Stimulated activated CD4-positive, alpha-beta T cell treated with anti-CD3 and anti-CD28 coated beads, Interleukin-4, amount 100 ng/mL, for 1 hour (primary cell): ENCODE measurements at regions not wholly inside any gene's neighbourhood (a gene's known extent, or its start where the extent isn't known, plus 50 kb on each side); places are given as distances from the start of the nearest gene placed in this dataset.
"Not testable (repeated sequence)": the region's sequence is repeated elsewhere in the genome, so short reads cannot be mapped to it uniquely, and the experiment has no call there.

Experiments used
- DNase-seq: peaks from one replicate; pipeline ENCODE4 v3.0.0-alpha.2; 2020

DNA sequence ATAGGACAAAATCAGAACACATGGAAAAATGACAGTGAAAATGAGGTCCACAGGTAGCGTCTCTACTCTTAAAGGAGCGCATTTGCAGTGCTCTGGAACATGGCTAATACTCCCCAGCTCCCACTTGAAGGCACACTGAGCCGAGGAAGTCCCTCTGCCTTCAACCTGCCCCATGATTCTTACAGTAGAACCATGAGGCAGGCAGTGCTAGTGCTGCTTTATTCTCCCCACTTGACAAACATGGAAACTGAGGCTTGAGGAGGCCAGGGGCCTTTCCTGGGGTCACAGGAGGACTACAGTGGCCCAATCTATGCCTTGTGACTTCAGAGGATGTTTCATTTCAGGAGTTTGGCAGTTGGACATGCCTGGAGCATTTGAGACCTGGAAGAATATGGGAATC, 244.1 kb upstream of the MAF start:
- DNase-seq: no peak

DNA sequence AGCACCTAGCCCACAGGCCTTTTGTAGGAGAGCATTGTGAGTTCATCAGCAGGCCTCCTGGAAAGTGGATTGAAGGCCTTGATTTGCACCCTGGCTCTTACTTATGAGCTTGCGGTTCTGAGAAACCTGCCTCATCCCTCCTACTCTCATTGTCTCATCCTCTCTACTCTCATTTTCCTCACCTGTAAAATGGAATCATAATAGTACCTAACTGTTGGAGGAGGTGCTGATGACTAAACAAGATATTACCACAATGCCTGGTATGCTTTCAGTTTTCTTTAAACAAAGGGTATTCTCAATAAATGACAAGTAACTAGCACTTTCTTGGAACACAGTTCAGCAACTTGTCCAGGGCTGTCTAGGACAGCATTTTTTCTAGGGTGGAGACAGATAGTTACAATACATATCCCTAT, 243.1 kb upstream of the MAF start:
- no peak for DNase-seq

DNA sequence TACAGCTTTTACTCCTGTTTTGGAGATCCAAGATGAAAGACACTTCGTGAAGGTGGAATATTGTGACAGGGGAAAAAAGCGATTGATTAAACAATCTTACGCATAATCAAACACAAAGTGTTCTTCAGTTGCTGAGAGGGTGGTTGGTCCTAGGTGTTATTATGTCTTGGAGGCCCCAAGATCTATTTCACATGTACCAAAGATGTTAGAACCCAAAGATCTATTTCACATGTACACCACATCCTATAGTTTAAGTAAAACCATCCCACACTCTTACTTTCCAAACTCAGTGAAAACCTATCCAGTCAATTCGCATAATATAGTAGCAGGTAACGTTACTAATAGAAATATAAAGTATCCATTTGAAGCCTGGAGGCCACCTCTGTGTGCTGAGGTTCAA, 242.6 kb upstream of the MAF start:
- no peak for DNase-seq

DNA sequence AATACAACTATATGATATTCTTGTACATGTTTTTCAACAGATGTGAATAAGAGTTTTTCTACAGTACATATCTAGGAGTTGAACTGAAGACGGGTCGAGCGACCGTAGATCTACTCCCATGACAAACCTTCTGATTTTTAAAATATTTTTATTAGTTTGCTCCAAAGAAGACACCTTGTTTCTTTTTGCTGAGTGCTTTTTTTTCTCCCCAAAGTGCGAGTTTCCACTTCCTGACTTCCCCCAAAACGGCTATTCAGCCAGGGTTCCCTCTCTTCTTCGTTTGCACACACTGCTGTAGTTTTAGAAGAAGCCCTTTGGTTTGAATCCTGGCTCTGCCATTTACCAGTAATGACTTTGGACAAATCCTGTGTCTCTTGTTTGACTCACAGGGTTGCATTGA, 241.7 kb upstream of the MAF start:
- no peak for DNase-seq

DNA sequence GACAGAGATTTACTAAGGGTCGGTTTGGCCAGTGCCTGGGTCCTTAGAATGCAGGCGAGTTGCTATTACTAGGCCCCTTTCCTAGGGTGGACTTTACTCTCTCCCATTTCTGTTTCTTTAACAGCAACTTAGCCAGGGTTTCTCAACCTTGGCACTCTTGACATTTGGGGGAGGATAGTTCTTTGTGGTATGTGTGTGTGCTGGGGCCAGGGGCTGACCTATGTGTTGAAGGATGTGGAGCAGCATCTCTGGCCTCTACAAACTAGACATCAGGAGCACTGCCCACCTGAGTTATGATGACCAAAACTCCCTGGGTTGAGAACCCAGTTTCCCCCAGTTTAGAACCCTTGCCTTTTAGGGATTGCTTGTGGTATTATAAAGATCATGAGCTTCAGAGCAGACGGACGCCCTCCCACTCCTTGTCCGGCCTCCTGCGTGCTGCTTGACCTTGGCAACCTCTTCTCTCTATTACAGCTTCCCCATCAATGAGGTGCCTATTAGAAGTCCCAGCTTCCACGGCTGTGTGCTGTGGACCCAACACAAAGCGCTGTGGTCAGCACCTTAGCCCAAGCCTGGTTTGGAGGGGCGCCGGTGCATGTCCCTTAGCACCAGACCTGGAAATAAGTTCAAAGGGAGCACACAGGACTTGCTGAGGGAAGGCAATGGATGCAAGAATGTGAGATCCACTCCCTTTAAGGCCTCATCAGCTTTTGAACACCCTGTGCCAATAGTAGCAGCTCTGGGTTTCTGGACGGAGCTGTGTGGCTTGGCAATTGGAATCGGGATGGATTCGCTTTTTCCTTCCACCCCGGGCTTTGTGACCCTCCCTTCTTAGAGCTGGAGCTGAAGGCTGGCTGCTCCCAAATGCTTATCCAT, 239.2 kb upstream of the MAF start:
- DNase-seq: no peak

DNA sequence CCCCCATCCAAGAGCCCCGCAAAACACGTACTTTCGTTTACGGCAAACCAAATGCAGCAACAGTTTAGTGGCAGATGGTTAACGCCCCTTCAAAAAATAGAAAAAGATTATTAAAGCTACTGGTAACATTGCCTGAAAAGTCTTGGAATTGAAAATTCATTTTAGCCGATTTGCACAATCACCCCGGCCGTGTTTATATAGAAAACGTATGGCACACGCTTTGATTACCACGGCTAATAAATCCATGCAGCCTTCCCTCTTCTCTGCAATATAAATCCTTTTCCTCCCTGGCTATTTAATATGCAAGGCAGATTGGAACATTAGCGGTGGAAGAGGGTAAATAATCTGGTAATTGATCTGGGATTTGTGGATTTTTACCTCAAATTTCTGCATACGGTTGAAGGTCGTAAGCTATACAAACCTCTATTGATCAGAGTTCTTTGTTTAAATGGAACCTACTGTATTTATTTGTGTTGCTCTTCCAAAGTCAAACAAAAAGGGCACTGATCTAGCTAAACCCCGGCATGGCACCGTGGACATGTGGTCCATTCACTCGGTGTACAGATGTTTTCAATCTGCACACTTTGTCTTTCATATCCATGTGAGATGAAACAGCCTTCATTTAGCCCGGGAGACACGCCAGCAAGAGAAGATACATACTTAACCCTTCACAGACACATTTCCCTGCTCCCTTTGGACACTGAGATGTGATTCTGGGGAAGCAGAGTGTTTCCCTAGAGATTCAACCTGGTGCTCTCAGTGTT, 238.1 kb upstream of the MAF start:
- DNase-seq: no peak

DNA sequence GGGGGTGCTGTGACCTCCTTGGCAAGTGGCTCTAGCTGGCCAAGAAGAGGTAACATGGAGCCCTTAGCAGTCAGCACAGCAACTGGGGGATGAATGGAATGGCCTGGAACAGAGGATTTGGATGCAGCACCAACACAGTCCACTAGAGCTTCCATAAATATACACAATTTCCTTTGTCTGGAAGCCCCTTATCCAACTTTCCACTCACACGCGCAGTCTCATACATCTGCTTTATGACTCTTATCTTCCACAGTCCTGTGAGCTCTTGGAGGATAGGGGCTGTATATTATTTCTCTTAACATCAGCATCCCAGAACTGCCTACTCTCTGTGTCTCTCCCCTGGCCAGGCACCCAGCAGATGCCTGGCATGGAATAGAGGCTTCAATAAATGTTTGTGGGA, 235.6 kb upstream of the MAF start:
- DNase-seq: no peak

DNA sequence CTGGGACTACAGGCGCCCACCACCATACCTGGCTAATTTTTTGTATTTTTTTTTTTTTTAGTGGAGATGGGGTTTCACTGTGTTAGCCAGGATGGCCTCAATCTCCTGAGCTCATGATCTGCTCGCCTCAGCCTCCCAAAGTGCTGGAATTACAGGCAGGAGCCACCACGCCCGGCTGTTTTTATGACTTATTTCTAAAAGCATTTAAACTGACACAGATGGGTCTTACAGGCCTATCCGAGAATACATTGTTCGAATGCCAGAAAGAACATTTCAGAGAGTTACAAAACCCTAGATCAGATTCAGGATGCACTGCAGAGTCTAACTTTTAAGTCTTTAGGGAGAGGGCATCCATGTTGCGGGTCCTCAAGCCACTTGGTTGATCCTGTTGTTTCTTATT, 234.7 kb upstream of the MAF start:
- no peak for DNase-seq

DNA sequence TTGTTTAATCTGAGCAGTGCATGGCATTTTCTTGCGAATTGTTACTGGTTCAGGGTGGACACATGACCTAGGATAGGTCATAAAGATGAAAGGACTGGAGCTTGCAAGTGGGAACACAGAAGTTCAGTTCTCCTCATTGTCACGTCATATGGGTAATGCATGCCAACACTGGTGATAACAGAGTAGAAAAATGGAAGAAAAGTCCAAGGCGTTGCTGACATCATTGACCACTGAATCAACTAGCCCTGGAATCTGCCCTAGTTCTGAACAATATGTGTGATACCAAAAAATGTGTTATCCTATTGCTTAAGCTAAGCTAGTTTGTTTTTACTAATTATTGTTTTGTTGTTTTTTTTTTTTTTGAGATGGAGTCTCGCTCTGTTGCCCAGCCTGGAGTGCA, 234.2 kb upstream of the MAF start:
- DNase-seq: no peak

DNA sequence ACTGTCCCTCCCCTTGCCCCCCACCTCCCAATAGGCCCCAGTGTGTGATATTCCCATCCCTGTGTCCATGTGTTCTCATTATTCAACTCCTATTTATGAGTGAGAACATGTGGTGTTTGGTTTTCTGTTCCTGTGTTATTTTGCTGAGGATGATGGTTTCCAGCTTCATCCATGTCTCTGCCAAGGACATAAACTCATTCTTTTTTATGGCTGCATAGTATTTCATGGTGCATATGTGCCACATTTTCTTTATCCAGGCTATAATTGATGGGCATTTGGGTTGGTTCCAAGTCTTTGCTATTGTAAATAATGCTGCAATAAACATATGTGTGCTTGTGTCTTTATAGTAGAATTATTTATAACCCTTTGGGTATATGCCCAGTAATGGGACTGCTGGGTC, 233.5 kb upstream of the MAF start:
- not testable (repeated sequence) for DNase-seq

DNA sequence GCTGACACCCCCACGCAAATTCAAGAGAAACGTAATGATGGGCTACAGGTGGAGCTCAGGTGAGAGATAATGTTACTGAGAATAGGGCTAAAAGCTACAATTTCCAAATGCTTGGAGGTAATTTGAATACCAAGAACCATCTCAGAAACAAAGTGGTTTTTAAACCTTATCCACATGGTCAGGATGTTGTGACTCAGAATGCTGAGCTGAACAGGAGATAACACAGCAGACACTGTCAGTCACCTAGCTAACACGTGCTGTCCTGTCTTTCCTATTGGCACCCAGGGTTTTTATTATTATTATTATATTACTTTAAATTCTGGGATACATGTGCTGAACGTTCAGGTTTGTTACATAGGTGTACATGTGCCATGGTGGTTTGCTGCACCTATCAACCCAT, 233.0 kb upstream of the MAF start:
- DNase-seq: no peak

DNA sequence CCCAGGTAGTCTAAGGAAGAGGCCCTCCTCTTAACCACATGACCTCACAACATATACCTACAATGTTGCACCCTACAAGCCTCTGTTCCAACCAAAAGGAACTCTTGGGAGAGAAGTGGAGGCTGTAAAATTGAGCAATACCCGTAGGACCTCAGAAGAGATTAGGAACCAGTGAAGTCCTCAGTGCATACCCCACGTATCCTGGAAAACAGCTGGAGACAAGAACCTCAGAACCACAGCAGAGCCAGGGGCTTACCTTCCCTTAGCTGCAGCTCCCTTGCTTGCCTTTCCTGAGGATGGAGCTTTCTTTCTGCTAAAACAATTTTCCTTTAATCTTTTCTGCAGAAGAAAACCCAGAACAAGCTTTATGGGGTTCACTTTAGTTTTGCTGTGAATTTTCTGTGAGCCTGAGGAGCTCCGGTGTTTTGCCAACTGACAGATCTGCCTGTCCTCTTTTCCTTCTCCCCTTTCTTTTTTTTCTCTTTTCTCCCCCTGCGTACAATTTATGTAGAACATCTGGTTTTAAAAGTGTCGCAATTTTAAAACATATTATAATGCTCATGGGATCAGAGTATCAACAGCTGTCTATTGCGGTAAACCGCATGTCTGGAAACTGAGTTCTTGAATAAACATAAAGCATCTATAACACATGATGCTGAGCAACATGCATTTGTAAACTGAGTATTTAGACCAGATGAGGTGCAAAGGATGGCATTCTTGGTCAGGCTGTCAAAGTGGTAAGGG, 226.4 kb upstream of the MAF start:
- no peak for DNase-seq

DNA sequence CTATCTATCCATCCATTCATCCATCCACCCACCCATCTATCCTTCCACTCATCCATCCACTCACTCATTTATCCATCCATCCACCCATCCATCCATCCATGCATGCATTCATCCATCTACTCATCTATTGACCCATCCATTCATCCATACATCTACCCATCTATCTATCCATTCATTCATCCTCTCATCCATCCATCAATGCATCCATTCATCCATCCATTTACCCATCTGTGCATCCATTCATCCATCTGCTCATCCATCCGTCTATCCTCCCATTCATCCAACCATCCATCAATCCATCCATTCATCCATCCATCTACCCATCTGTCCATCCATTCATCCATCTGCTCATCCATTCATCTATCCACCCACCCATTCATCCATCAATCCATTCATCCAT, 224.5 kb upstream of the MAF start:
- DNase-seq: no peak

DNA sequence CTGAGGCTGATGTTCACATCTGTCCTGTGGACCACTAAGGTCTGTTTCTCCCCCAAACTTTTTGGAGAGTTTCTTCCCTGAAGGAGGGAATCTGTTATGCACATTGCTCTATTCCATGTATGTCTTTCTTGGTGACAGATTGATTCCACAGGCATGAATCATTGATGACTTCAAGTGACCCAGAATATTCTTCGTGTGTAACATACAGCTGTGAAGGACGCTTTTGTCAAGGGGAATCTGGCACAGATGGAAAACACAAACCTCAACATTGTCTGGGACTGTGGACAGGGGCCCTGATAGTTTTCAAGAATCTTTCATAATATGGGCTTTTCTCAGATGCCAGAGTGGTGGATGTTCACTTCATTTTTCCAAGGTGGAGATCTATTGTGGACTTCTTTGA, 223.1 kb upstream of the MAF start:
- DNase-seq: no peak

DNA sequence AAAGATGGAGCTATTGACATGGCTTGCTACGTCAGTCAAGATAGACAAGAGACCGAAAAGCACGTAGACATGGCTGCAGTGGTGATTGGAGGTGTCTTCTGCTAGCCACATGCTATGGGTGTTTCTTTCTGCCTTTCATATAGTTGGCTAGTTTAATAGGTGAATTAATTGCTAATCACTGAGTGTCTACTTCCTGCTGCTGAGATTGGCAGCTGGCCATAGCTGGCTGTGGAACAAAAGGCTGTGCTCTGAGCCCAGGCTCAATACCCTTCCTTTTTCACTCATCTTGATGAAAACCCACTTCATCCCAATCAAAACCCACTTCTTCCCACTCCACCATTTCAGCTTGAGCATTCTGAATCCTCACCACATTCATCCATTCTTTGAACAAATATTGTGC, 221.4 kb upstream of the MAF start:
- no peak for DNase-seq

DNA sequence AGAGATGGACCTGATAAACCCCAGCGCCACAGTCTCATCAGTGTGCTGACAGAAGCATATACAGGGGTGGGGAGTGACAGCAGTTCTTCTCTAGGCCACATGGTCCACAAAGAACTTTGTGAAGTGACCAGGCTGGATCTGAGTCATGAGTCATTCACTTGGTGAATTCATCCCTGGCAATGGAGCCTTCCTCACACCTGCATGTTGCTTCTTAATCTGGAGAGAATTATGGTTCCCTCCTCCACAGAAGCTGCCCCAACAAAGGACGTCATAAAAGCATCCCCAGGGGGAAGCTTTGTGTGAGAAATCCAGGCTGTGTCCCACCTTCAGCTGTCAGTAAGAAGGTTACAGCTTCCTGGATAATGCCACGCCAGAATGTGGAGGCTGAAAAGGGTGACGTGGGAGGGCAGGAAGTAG, 215.6 kb upstream of the MAF start:
- DNase-seq: no peak

DNA sequence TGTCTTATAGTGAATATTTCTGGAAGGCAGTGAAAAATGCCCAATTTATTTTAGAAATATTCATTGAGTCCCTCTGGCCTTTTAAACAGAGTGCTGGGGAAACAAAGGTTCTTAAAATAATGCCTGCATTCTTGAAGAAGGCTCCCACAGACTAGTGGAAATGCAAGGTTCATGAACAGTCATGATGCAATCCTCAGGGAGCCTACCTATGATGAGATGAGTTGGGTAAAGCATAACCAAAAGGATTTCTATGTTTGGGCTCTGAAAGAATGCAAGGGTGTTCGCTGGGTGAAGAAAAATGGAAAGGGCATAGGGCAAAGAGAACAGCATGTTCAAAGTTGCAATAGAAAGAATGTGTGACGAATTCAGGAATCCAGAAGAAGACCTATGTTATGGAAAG, 214.5 kb upstream of the MAF start:
- no peak for DNase-seq

DNA sequence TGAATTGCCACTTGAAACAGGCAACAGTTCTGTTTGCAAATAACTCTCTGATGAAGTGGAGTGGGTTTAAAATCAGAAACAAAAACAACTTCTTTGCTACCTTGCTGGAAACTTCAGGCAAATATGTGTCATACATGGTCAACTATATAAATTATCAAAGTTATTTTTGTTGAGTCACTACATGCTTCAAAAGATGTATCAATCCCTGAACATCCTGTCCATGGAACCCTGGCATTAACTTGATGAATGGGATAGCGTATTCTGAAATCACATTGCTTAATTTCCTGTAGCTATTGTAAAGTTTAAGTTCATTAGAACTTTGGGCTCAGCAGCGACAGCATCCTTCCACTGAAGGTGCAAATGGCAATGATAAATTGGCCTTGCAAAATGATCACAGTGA, 213.6 kb upstream of the MAF start:
- DNase-seq: no peak

DNA sequence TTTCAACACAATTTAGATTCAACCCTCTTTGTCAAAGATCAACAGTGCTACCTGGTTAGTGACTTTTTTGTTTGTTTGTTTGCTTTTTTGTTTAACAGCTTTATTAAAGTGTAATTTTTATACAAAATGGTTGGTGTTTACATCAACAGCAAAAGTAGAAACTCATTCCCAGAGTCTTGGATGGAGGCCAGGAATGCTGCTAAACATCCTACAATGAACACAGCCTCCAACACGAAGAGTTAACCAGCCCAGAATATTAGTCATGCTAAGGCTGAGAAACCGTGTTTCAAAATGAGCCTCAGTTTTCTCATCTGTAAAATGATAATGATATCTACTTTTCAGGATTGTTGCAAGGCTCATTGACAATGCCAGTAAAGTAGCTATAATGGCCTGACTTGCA, 211.0 kb upstream of the MAF start:
- no peak for DNase-seq

DNA sequence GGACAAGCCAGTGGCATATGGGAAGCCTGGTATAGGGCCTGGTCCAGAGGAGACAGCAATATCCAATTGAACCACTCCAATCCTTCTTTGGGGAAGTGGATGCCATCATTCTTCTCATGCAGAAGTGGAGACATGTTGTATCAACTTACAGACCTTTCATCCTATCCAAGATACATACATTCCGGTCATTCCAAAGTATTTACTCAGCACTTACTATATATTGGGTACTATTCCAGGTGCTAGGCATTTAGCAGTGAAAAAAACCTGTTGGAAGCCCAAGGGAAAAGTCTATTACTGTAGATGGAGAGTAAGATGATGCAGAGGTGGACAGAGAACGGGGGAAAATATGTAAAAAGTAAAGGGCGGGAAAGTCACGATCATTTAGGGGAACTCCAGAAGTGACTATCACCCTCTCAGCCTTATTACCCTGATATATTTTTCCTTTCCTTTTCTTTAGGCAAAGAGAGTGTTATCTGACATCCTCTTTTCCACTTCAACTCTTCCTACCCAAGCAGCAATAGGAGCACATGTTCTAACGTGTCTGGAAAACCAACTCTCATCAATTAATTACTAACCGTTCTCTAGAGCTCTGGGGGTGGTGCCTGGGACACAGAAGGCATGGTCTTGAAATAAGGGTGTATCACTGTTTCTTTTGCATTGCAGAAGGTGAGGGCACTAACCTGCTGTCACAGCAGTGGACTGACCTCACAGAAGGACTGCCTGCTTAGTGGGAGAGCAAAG, 210.1 kb upstream of the MAF start:
- DNase-seq: no peak

DNA sequence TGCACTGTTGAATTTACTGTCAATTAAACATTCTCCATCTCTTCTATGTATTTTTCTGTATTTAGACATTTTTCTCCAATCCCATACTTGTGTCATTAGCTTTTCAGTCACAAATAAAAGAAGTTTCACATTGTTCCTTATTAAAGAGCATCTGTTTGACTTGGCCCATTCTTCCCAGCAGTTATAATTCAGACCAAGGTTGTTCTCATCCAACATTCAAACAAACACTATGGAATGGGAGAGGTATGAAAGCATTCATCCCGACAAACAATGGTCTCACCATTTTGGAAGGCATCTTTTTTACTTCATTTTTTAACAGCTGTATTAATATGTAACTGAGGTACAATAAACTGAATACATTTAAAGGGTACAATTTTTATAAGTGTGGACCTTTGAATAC, 208.8 kb upstream of the MAF start:
- no peak for DNase-seq

DNA sequence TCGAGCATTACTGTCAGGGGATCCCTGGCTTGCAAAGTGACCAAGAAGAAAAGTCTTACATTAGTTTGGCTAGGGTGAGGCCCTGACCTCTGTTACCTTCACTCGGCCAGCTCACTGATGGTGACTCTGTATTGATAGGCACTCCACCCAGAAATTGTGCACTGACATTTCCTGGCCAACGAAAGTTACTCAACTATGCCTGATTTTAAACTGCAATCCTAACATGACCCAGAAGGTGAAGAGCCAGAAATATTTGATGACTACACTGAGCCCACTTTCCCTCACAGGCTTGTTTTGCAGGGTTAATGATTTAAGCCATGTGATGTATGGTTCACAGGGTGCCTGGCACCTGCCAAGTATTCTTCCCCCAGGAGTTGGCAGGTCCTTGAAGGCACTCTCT, 208.2 kb upstream of the MAF start:
- DNase-seq: no peak

DNA sequence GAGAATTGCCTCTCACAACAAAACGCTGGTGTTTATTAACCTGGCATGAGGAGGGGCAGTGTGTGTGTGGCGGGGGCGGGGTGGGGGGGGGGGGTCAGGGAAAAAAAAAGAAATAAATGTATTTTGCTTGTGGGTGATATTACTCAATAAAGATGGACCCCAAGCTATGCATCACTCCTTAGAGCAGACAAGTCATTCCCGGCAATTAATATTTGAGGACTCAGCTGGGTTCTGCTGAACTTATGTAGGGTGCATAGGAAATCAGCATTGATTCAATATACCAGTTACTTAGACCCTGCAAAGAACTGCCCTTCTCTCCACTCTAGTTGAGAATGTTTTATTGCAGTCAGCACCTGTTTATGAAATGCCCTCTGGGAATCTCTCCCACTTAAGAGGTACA, 206.2 kb upstream of the MAF start:
- no peak for DNase-seq
